K562 (cell line): ENCODE measurements at regions not wholly inside any gene's neighbourhood (a gene's known extent, or its start where the extent isn't known, plus 50 kb on each side); places are given as distances from the start of the nearest gene placed in this dataset.

Experiments used
- ATAC-seq: fragments of 200-7000 bp; cut with Tn5 transposase; 3 replicates; pipeline ENCODE4 v1.9.1; 2020; ENCODE audit warnings: moderate library complexity
- BruUV-seq: library from RNA; stranded (reverse); fragments of 400-500 nt; replicated peaks from 2 replicates; lab custom pipeline; 2021; lab: Mats Ljungman, UMichigan
- CTCF ChIA-PET: fragments of 300-600 bp; formaldehyde crosslinking; extraction: SDS; loops from one replicate; lab custom pipeline; 2021; ENCODE audit warnings: low intra/inter-chr PET ratio; lab: Yijun Ruan, JAX
- POLR2A ChIA-PET: fragments of 300-600, 350-650 bp; sonication (Branson Sonifier 250); formaldehyde crosslinking; extraction: SDS; loops from one replicate; lab custom pipeline; 2021; ENCODE audit warnings: antibody characterized with exemption, inconsistent platforms; lab: Yijun Ruan, JAX
- DNase-seq, 4 experiments: peaks; one replicate each; pipeline versions ENCODE4 v3.0.0 to v3.0.0-alpha.2; 2011 to 2018; ENCODE audit warnings: low spot score in 3 of 4, mixed read lengths in 3 of 4; ENCODE audit errors: extremely low read depth in 1 of 4
- FAIRE-seq: peaks from 2 replicates; lab custom pipeline; 2011; peaks lifted over from hg19 to GRCh38; lab: Jason Lieb, UNC
- H2AFZ ChIP-seq: 2 replicates; pipeline ENCODE4 v1.6.0; 2011; ENCODE audit warnings: low read depth, low read length, control low read depth, inconsistent platforms
- H3K27ac ChIP-seq: fragments of 200-600 bp; 3 replicates; pipeline ENCODE4 v1.8.0; 2011; ENCODE audit warnings: low read depth, mild to moderate bottlenecking, control low read depth, inconsistent platforms, low read length, moderate library complexity, mixed read lengths; ENCODE audit errors: extremely low read depth
- H3K27me3 ChIP-seq, 2 experiments: fragments of 300-600 bp in 1 of 2; 2 replicates in 1 of 2; 3 replicates in 1 of 2; pipeline versions ENCODE4 v1.6.0 to v1.8.0; 2011; ENCODE audit warnings: inconsistent platforms in 2 of 2, low read length in 2 of 2, mild to moderate bottlenecking in 1 of 2, mixed read lengths in 1 of 2, moderate library complexity in 1 of 2; ENCODE audit not compliant: control insufficient read depth in 2 of 2, insufficient read depth in 2 of 2
- H3K36me3 ChIP-seq: fragments of 300-600 bp; 3 replicates; pipeline ENCODE4 v1.8.0; 2011; ENCODE audit warnings: mild to moderate bottlenecking, low read length, inconsistent platforms; ENCODE audit not compliant: control insufficient read depth, insufficient read depth
- H3K4me1 ChIP-seq, 2 experiments: fragments of 200-600 bp in 1 of 2; replicated peaks in 1 of 2; 2 replicates in 1 of 2; 3 replicates in 1 of 2; pipeline versions ENCODE4 v1.5.1 to v1.8.0; 2011; ENCODE audit warnings: inconsistent platforms in 2 of 2, low read length in 2 of 2, mild to moderate bottlenecking in 1 of 2, mixed read lengths in 1 of 2, moderate library complexity in 1 of 2; ENCODE audit not compliant: control insufficient read depth in 2 of 2, insufficient read depth in 2 of 2
- H3K4me2 ChIP-seq: 2 replicates; pipeline ENCODE4 v1.6.1; 2011; ENCODE audit warnings: low read length, control low read depth, inconsistent platforms, mixed read lengths; ENCODE audit not compliant: insufficient read depth
- H3K4me3 ChIP-seq: fragments of 200-600 bp; sonication (generic), shearing (Covaris generic); 2 replicates; pipeline ENCODE4 v1.5.1; 2016; ENCODE audit warnings: control low read depth, inconsistent platforms
- H3K79me2 ChIP-seq: fragments of 200-600 bp; 3 replicates; pipeline ENCODE4 v1.8.0; 2011; ENCODE audit warnings: low read length, inconsistent platforms; ENCODE audit not compliant: control insufficient read depth, insufficient read depth
- H3K9ac ChIP-seq, 2 experiments: 2 replicates each; pipeline versions ENCODE4 v1.6.0 to v1.6.1; 2011; ENCODE audit warnings: low read depth in 2 of 2, low read length in 2 of 2, control low read depth in 1 of 2, inconsistent platforms in 1 of 2, mild to moderate bottlenecking in 1 of 2, mixed read lengths in 1 of 2; ENCODE audit not compliant: insufficient read depth in 1 of 2
- H3K9me1 ChIP-seq: one replicate; pipeline ENCODE4 v1.6.0; 2011; ENCODE audit warnings: inconsistent platforms, mild to moderate bottlenecking, low read length, moderate library complexity; ENCODE audit not compliant: control insufficient read depth, insufficient read depth
- H3K9me3 ChIP-seq: replicated peaks from 2 replicates; pipeline ENCODE4 v1.5.1; 2011; ENCODE audit warnings: low read depth, low read length, inconsistent platforms; ENCODE audit not compliant: control insufficient read depth, insufficient read depth
- H4K20me1 ChIP-seq: replicated peaks from 2 replicates; pipeline ENCODE4 v1.6.1; 2011; ENCODE audit warnings: low read length, inconsistent platforms, mixed read lengths; ENCODE audit not compliant: control insufficient read depth, insufficient read depth
- FOS ChIP-seq: IDR thresholded peaks from 3 replicates; pipeline ENCODE4 v1.6.1; 2011; ENCODE audit not compliant: insufficient read length; ENCODE audit errors: extremely low read depth
- JUN ChIP-seq, 2 experiments: sonication (generic) in 1 of 2; formaldehyde crosslinking in 1 of 2; IDR thresholded peaks; 2 replicates each; pipeline versions ENCODE4 v1.6.1 to v1.8.0; 2012 to 2022; ENCODE audit warnings: borderline replicate concordance in 2 of 2, mild to moderate bottlenecking in 2 of 2, improper control_type of control experiment in 1 of 2, low read depth in 1 of 2, low read length in 1 of 2, missing genetic modification reagents in 1 of 2
- ZNF586 ChIP-seq: fragments of 450-650 bp; formaldehyde crosslinking; conservative IDR thresholded peaks from 2 replicates; pipeline ENCODE4 v1.4.0; 2020; ENCODE audit warnings: mild to moderate bottlenecking, moderate library complexity
- ZNF77 ChIP-seq: fragments of 250-450 bp; sonication (Bioruptor Pico); IDR thresholded peaks from 2 replicates; pipeline ENCODE4 v1.5.0; 2020
- WGBS: fragments of 100-300 bp; shearing (Covaris generic); methylation state at CpG from one replicate; pipeline ENCODE4 v1.1.6; 2016; ENCODE audit warnings: low coverage, mixed read lengths; ENCODE audit not compliant: insufficient coverage; ENCODE audit errors: missing lambda C conversion rate; 5-methylcytosine and 5-hydroxymethylcytosine counted together
- in situ Hi-C: fragments of 300-500 bp; cut with MboI; formaldehyde crosslinking; loops from 4 replicates; pipeline ENCODE4 v1.15.0; 2018; ENCODE audit warnings: inconsistent platforms, mixed read lengths
- intact Hi-C: fragments of 100-400 bp; cut with micrococcal nuclease; formaldehyde crosslinking; loops from 2 replicates; pipeline ENCODE4 v1.14.2; 2022
- TF ChIP-seq, protein P1 (sequence below): fragments of 450-650 bp; formaldehyde crosslinking; IDR thresholded peaks from 2 replicates; pipeline ENCODE4 v1.4.0; 2020; ENCODE audit warnings: mild to moderate bottlenecking, mixed read lengths
- TF ChIP-seq, protein P2 (sequence below): fragments of 250-450 bp; sonication (Bioruptor Pico); IDR thresholded peaks from 2 replicates; pipeline ENCODE4 v1.5.0; 2020; ENCODE audit warnings: mild to moderate bottlenecking, borderline replicate concordance

DNA sequence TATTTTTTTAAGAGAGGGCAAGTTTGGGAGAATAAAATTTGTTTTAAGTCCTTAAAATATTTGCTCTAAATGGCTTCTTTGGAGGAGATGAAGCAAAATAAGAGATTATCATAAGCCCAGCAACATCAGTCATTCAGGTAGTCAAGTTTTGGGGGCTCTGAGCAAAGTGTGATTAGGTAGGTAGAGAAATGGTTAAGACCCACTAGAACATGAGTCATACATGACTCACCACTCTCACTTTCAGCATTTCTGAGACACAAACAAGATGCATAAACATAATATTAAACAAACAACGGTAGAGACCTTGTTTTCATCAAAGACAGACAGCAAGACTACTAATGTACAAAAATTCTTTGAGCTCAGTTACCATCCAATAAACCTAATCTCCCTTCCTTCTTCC is 272.2 kb downstream of the LMO4 start (continued):
- 0 out of 2 replicates have a peak, but pooled peaks have one; percentile 55 for TF ChIP-seq JUN (IDR thresholded peaks at IDR 0.05; ENCODE audit: borderline replicate concordance, low read depth, low read length)
- no peak for TF ChIP-seq JUN (CRISPR knock-in tag; IDR thresholded peaks at IDR 0.05; ENCODE audit: borderline replicate concordance)

GRCh38 chr1:87603626-87604025 is 274.9 kb downstream of the LMO4 start:
- intact Hi-C loops = no loop called here
- in situ Hi-C loops = no loop called here
- Histone ChIP-seq H3K27me3 (no peaks in the 10 kb centered on the region), H3K9me1 (no peaks in the 10 kb centered on the region), H3K4me3 (no peak overlapping the region), H3K4me1 (no peaks in the 10 kb centered on the region), H4K20me1 (no peaks in the 10 kb centered on the region), H3K9ac (no peak overlapping the region), H3K79me2 (no peaks in the 10 kb centered on the region), H3K4me2 (no peak overlapping the region), H3K27ac (no peak overlapping the region), H3K9me3 (no peaks in the 10 kb centered on the region), H2AFZ (no peak overlapping the region), H3K36me3 (no peaks in the 10 kb centered on the region)
- BruUV-seq = no TSS peak
- ATAC-seq = no peak
- TF ChIP-seq ZNF586 (CRISPR knock-in tag) = no peak
- CTCF ChIA-PET = interaction anchor here (0.6 kb wide), 1 partner anchor 541 kb away, joined by 3 read pairs; no protein-coding TSS in a partner anchor
- no peak for DNase-seq
- FAIRE-seq = no peak
- WGBS = 0% methylated on average over 1 of the region's 1 CpG
- POLR2A ChIA-PET = interaction anchor here (0.7 kb wide), 1 partner anchor 407 kb away, joined by 3 read pairs; no protein-coding TSS in a partner anchor

DNA sequence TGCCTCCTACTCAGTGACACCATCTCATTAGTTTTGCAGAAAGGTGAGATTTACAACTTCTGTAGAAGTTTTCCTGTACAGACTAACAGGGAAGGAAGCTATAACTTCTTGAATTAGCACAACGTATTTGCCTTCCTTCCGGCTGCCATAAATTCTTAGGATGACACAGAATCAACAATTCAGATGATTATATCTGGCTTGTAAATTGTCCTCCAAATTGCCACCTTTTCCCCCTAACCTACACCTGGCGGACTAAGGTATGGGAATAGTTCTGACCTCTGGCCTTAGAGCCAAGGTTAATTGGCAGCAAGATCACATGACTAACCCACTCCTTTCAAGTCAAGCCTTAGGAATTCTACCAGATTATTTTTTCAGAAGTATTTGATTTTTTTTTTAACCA is 284.3 kb downstream of the LMO4 start:
- ChIA-PET POLR2A (no interaction called here), CTCF (no interaction called here)
- Histone ChIP-seq H3K4me1 (no peaks in the 10 kb centered on the region), H4K20me1 (no peaks in the 10 kb centered on the region), H3K9me3 (no peaks in the 10 kb centered on the region), H3K27me3 (no peaks in the 10 kb centered on the region), H3K9ac (no peak overlapping the region), H2AFZ (no peak overlapping the region), H3K36me3 (no peaks in the 10 kb centered on the region), H3K27ac (no peak overlapping the region), H3K79me2 (no peaks in the 10 kb centered on the region), H3K9me1 (no peaks in the 10 kb centered on the region), H3K4me2 (no peak overlapping the region), H3K4me3 (no peak overlapping the region)
- no TSS peak for BruUV-seq
- WGBS = 7% methylated on average over 3 of the region's 3 CpGs
- intact Hi-C loops (no loop called here), in situ Hi-C loops (no loop called here)
- ATAC-seq (no peak), FAIRE-seq (no peak), DNase-seq (no peak)
- no peak for TF ChIP-seq ZNF77 (CRISPR knock-in tag)
- TF ChIP-seq, protein P1, sequence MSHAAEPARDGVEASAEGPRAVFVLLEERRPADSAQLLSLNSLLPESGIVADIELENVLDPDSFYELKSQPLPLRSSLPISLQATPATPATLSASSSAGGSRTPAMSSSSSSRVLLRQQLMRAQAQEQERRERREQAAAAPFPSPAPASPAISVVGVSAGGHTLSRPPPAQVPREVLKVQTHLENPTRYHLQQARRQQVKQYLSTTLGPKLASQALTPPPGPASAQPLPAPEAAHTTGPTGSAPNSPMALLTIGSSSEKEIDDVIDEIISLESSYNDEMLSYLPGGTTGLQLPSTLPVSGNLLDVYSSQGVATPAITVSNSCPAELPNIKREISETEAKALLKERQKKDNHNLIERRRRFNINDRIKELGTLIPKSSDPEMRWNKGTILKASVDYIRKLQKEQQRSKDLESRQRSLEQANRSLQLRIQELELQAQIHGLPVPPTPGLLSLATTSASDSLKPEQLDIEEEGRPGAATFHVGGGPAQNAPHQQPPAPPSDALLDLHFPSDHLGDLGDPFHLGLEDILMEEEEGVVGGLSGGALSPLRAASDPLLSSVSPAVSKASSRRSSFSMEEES = peak; percentile 30; the same call in 1 of the 2 replicates
- TF ChIP-seq, protein P2, sequence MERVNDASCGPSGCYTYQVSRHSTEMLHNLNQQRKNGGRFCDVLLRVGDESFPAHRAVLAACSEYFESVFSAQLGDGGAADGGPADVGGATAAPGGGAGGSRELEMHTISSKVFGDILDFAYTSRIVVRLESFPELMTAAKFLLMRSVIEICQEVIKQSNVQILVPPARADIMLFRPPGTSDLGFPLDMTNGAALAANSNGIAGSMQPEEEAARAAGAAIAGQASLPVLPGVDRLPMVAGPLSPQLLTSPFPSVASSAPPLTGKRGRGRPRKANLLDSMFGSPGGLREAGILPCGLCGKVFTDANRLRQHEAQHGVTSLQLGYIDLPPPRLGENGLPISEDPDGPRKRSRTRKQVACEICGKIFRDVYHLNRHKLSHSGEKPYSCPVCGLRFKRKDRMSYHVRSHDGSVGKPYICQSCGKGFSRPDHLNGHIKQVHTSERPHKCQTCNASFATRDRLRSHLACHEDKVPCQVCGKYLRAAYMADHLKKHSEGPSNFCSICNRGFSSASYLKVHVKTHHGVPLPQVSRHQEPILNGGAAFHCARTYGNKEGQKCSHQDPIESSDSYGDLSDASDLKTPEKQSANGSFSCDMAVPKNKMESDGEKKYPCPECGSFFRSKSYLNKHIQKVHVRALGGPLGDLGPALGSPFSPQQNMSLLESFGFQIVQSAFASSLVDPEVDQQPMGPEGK (CRISPR knock-in tag) = no peak
- TF ChIP-seq FOS = no peak
